ENCODE measurements at regions not wholly inside any gene's neighbourhood (a gene's known extent, or its start where the extent isn't known, plus 50 kb on each side); places are given as distances from the start of the nearest gene placed in this dataset.

GRCh38 chr22:48152164-48152775 lies 1389.8 kb downstream of the TBC1D22A start:
- TF ChIP-seq CTCF (IDR thresholded peaks at IDR 0.05; ENCODE audit: low read depth, low read length, poor library complexity, severe bottlenecking) (no peak), EZH2phosphoT487 (IDR thresholded peaks at IDR 0.05; ENCODE audit: borderline replicate concordance, low read length) (no peak)
